GM18868 (cell line): ENCODE measurements at regions not wholly inside any gene's neighbourhood (a gene's known extent, or its start where the extent isn't known, plus 50 kb on each side); places are given as distances from the start of the nearest gene placed in this dataset.

ENCODE experiments used
- ATAC-seq: cut with Tn5 transposase; IDR thresholded peaks from one replicate; pipeline ENCODE4 v1.9.1; 2021; ENCODE audit warnings: mild to moderate bottlenecking, moderate library complexity; ENCODE audit not compliant: unreplicated experiment

DNA sequence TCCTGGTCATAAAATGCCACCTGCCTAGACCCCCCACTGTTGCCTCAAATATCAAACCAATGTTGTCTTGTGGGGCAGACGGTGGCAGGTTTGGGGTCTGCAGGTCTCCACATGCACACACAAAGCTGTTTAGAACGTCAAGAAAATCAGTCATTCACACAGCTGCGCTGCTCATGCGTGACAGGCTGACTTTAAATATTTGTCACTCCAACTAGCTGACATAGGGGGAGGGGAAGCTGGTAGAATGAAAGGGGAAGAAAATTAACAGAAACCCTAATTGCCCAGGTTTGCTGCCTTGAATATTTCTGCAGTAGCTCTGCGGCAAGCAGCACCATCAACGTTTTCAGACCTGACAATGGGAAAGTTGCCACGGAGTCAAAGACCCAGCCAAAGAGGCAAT is 201.8 kb downstream of the ABHD5 start:
- ATAC-seq, result peak; percentile 82

DNA sequence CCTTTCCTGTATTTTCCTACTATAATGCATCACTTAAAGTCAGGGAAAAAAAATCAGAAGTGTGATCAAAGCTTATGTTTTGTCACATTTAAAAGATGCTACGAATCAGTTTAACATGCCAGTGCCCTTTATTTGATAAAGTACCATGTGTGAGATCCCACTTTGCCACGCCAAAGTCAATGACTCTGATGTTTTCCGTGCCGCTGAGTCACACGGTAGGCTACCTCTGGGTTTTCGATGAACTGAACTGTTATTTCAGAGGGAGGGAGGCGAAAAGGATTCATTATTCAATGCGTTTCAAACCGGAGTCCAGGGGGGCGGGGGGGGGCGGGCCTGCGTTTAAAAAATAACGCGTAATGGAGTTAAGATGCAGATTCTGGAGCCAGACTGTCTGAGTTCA is 203.0 kb downstream of the ABHD5 start:
- ATAC-seq, result no peak

DNA sequence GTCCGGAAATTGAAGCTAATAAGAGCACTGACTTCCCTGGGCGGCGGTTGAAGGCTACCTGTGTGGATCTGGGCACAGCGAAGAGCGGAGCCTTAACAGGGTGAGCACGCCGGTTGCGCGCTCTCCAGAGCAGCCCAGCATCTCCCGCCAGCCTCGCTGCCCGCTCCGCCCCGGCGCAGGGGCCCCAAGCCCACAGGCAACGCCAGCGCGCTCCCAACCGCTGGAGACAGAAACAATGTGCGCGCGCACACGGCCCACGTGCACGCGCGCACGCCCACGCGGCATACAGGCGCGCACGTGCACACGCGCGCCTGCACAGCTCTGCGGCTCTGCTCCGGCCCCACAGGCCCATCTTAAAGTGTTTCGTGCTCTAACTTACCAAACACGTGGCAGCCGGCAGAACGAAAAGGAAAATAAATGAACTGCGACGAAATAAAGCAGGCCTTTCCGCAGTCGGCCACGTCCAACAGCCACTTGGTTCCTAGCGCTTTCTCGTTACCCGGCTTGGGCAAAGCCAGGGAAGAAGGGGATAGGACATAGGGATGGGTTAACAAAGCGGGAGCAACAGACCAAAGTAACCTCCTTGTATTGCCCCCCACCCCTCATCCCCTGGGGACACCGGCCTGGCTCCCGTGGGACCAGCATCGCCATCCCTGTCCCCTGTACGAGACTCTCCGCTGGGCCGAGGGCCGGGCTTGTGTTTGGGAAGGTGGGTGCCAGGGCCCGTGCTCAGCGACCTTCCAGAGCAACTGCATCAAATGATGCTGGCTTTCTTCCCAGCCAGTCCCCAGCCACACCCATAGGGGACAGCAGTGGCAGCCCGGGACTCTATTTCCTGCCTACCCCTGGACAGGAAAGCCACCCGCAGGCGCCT is 203.7 kb downstream of the ABHD5 start:
- ATAC-seq, result peak; percentile 45

DNA sequence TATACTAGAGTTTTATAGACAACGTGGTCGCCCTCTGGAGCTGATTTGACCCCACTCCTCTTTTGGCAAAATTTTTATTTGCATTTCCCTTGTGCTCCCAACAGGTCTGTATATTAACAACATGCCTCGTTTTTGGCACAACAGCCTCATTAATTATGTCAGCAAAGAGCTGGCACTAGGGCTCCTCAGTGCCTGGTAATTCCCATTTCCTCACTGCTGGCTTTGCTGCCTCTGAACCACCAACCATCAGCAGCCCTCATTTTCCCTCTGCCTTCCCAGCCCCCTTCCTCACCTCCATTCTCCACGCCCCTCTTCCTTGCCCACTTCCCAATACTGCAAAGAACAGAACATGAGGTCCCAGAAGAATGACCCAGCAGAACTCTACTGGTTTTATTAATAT is 204.8 kb downstream of the ABHD5 start:
- ATAC-seq, result no peak

DNA sequence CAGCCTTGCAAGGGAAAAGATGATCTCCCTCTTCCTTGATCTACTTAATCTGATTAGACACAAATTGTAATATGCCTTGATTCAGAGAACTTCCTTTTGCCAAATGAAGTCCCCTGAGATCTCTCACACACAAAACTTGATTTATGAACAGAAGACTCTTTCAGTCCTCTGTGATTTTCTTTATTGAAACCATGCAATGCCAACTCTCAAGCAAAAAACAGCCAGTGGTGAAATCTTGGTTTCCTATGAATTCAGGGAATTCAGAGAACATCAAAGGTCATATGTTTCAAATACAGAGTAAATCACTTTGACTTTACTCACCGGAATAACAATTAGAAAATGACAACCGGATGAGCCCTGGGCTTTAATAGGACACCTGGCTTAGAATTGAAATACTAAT is 211.7 kb downstream of the ABHD5 start:
- no peak for ATAC-seq

DNA sequence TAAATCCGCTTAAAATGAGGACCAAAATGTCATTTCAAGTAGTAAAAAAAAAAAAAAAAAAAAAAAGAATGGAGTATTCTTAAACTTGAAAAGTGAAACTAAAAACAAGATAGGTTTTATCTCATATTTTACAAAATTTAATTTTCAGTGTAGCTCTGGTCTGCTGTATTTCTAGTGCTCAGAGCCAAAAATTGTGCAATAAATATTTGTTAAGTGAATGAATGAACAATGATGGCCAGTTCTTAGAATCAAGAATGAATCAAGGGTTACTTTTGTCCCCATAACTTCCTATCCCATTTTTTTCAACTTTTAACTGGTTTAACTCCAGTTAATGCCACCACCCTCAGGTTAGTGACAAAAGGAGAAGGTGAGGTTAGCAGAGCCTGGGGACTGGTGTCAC is 214.4 kb downstream of the ABHD5 start:
- no peak for ATAC-seq

DNA sequence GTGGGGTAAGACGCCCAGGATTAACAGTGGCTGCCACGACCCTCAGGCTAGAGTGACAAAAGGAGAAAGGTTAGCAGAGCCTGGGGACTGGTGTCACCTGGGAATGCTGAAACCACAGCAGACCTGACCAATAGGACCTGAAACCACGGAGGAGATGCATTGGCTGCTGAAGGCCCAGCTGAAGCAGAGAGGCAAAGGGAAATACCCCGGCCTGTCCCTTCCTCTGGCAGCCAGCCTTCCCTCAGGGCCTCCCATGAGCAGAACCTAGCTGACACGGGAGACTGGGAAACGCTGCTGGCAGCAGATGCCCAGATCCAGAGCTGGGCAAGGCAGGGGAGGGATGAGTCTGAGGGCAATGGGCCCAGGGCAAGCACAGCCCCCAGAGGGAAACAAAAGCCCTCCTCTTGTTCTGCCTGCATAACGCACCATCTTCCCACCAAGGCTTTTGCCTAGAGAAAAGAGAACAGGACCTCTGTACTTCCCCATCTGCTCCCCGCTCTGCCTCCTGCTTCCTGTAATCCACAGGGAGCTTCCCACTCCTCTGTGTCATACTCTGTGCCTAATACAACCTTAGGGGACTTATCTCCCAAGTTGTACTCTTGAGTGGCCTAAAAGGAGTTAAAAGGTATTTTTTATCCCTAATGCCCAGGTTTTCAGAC is 216.2 kb downstream of the ABHD5 start:
- ATAC-seq, result peak; percentile 17

DNA sequence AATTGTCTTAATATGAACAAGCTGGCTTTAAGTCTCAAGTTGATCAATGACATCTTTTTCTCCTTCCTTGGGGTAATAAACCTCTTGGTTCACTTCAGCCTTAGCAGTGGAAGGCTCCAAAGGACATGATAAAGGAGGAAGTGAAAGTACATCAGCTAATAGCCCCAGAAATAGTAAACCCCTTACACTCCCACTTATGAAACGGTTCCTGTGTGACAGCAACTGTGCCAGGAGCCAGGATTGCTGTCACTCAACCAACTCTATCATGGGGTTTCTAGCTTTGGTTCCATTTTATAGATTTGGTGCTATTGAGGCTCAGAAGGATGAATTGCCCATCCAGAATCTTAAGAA is 216.7 kb downstream of the ABHD5 start:
- ATAC-seq, result peak; percentile 98

DNA sequence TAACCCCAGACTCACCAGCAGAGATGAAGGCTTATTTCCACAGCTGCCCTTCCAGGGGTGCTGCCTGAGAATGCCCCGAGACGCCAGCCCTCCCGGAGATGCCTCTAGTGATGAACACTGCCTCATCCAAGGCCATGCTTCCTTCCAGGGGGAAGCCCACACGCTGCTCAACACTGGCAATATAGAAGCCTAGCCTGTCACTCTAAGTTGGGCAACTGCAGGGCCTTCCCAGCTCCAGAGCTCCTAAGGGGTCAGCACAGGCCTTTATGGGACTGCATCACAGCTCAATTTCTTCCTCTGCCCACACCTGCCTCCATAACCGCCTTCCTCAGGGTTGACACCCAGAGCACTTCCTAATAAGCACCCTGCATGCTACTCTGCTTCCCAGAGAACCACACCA is 217.7 kb downstream of the ABHD5 start:
- ATAC-seq, result no peak

DNA sequence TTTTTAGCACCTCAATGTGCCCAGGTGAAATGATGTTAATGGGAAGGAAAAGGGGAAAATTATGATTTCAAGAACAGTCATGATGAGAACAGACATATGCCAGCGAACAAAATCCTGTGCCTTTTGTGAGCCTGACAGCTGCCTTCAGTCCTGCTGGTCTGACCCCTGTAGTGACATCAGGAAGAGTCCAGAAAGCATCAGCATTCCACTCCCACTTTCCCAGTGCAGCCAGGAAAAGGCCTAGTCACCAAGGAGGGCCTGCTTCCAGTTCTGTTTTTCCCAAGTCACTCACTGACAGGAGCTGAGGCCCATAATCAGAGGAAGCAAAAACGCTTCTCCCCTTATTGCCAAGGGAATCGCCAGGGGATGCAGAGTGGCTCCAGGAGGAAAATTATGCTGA is 218.4 kb downstream of the ABHD5 start:
- ATAC-seq, result no peak

DNA sequence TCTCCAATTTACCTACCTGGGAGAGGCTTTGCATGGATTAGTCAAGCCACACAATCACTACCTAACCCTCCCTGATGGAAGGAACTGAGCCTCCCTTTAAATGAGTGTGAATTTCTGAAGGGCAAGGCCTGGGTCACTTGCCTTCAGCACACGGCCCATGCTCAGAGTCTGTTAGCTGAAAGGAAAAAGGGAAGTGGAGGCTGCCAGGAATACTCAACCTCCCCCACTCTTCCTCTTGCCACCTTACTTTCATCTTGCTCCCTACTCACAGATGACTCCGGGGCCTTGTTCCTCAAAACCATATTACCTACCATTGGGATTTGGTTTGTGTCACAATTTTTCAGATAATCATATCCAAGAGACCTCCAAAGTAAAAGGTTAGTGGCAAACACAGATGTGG is 220.0 kb downstream of the ABHD5 start:
- no peak for ATAC-seq

DNA sequence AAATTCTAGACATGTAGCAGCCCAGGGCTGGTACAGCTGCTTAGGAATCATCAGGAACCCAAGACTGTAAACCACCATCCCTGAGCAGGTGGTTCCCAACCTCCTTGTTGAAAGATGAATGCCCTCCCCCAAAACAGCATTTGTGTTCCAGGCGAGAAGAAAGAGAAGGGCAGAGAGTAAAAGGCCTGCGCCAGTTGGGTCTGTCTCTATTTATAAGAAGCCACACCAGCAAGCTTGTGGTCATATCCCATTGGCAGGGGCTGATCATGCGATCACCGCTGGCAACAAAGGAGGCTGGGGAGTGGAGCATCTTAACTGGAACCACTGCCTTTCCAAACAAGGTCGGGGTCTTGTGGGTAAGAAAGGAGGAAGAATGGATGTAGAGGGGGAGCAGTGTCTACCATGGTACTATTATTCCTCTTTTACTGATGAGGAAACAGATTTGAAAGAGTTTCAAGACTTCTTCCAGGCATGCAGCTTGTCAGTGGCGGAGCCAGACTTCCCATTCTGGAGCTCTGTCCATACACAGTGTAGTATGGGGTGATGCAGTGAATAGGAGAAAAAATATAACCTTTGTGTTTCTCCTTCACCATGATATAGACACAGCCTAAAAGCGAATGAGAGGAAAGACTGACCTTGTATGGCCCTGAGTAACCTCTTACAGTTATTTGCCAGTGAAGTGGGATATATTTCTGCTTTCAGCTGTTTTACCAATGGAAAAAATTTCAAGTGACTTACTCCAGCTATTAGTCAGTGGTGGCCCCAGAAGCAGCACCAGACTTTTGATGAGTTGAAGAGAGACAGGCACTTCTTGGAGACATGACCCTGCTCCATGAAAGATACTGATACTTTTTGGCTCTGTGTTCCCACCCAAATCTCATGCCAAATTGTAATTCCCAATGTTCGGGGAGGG is 222.6 kb downstream of the ABHD5 start:
- no peak for ATAC-seq

DNA sequence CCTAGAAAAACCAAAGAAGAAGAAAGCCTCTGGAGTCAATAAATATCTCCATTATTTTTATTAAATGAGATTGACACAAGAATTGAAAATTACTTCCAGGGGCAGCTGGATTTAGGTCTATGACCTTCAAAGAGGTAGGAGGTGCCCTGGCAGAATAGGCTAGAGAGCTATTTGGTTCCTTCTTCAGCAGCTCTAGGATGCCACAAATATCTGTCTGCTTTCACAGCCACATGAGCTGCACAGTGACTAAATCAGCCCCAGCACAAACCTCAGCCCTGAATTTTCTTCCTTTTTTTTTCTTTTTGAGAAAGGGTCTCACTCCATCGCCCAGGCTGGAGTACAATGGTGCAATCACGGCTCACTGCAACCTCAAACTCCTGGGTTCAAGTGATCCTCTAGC is 223.5 kb downstream of the ABHD5 start:
- ATAC-seq, result no peak

DNA sequence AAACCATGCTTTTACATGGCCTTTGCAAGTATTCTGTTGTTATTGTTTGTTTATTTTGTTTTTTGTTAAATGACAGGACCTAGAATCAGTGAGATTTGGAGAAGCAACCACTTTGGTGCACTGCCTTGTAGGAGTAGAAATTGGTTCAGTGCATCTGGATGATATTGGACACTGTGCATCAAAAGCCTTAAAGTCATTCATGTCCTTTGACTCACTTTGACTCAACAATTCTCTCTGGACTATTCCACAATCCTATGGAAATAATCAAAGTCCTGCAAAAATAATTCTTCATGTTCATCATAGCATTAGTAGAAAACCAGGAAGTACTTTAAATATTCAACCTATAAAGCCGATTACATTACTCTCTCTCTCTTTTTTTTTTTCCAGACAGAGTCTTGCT is 224.8 kb downstream of the ABHD5 start:
- ATAC-seq, result no peak

DNA sequence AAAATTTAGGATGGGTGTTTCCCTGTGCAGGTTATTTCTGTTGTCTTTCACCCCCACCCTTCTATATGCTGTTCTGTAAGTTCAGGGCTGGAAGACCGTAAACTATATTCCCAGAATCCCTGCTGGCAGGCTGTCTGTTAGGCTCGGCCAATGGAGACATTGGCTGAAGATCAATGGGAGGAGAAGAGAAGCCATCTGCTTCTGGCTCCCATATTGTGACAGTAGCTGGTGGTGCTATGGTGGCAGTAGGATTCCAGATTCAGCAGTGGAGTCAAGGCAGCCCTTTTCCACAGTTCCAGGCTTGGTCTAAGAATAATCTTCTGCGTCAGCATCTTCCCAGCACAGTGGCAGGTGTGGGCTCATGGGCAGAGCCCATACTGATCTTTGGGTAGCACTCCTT is 226.6 kb downstream of the ABHD5 start:
- ATAC-seq, result no peak

DNA sequence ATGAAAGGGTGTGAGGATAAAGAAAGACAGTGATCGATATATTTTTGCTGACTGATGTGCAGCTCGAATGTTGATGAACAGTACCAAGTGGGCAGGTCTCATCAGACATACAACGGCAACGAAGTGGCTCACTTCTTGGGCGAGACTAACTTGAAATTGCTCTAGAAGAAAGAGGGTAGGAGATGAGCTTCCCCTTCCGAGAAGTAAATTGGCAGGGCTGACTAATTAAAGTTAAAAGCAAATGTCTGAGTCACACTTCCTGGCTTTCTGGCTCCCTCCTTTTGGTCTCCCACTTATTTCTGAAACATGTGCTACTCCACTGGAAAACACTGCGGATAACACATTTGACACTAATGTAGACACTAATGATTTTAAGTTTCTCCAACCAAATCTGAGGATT is 228.3 kb downstream of the ABHD5 start:
- ATAC-seq, result no peak

DNA sequence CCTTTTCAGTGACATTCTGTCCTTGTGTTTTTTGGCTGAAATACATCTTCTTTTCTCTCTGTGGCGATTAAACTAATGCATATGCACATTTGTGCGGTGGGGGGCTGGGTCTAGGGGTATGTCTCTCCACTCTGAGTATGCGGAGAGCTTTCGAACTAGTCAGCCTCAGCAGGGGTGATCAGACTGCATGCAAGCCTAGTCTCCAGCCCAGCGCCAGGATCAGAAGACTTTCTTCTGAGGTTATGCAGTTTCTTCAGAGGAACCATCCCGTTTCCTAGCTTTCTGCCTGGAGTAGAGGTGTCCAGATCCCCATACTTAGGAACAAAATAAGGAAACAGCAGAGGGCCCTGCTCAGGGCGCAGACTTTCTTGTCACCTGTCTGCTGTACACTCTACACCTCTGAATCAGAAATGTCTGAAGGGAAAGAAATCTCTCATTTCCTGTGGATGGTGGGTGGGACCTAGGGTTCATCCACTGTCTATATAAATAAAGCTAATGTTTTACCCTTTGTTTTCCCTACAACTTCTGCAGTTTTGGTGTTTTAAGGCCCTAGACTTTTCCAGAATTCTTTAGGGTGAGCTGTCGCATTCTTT is 230.4 kb downstream of the ABHD5 start:
- ATAC-seq, result no peak

DNA sequence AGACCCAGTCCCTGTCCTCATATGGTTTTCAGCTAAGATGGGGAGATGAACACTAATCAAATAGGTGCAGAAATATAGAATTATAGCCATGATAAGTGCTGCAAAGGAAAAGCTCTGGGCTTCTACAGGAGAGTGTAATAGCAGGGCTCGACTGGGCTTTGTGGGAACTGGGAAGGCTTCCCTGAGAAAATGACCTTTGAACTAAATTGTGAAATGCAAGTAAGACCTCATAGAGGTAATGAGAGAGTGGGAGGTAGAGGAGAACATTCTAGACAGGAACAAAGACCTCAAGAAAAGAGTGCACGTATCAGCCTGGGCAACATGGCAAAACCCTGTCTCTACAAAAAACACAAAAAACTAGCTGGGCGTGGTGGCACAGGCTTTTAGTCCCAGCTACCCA is 231.6 kb downstream of the ABHD5 start:
- no peak for ATAC-seq

DNA sequence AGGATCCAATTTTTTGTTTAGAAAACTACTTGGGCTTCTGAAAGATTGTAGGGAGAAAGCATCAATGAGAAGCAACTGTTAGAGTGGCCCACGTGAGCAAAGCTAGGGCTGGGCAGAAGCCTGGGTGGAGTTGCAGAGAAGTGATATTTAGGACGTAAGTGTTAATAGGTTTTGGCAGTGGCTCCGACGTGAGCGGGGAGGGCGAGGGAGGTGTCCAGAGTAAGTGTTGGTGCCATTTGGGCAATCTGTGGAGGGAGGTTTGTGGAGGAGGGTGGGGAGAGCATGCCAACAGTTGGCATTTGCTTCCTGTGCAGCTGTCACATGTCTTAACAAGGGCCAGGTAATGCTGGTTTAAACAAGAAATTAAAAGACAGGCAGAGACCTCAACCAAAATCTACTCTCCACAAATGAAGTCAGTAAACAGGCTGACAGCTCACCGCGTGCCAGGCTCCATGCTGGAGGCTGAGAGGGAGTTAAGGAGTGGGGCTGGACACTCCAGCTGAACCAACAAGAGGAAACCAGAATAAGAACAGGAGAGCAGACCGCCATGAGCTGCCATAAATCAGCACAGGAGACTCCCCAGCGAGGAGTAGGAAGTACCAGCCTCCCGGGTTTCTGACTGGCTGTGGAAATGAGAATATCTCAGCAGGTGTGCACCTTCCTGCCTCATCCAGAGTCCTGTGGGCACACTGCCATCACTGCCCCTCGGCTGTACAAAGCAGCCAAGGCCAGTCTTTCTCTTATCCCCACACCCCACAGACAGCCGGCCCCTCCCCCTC is 232.6 kb downstream of the ABHD5 start:
- ATAC-seq, result no peak

DNA sequence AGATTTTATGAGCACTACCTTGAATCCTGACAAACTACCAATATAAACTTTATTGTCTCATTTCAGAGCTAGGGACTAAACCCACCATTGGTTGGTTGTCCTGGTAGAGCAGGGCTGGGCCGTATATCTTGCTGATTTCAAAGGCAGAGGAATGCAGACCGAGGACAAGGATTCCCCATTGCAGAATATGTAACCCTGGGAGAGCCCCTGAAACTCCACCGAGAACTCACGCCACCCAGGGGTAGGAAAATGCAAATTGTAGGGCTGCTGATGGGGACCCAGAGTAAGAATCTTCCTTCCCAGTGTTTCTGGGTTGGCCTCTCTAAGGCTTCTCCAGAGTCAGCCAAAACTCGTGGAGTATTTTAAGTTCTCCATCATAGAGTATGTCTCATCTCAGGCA is 235.3 kb downstream of the ABHD5 start:
- ATAC-seq, result no peak
